EH (cell line): ENCODE measurements at regions not wholly inside any gene's neighbourhood (a gene's known extent, or its start where the extent isn't known, plus 50 kb on each side); places are given as distances from the start of the nearest gene placed in this dataset.
"Not testable (repeated sequence)": the region's sequence is repeated elsewhere in the genome, so short reads cannot be mapped to it uniquely, and the experiment has no call there.

Experiments used
- DNase-seq: peaks from one replicate; pipeline ENCODE4 v3.0.0-alpha.2; 2015; ENCODE audit warnings: low read depth

- DNase-seq: no peak
Observed at GRCh38 chr3:63719796-63720445, 67.4 kb downstream of the SNTN start.

DNA sequence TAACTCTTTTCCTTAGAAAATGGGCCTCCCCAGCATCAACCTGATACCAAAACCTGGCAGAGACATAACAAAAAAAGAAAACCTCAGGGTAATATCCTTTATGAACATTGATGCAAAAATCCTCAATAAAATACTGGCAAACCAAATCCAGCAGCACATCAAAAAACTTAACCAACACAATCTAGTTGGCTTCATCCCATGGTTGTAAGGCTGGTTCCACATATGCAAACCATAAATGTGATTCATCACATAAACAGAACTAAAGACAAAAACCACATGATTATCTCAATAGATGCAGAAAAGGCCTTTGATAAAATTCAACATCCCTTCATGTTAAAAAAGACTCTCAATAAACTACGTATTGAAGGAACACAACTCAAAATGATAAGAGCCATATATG is 68.5 kb downstream of the SNTN start:
- peak; percentile 54 for DNase-seq

- DNase-seq: peak; percentile 88
Observed at GRCh38 chr3:63724987-63725386, 72.5 kb downstream of the SNTN start.

GRCh38 chr3:63726656-63727055 is 74.2 kb downstream of the SNTN start:
- DNase-seq: no peak

DNA sequence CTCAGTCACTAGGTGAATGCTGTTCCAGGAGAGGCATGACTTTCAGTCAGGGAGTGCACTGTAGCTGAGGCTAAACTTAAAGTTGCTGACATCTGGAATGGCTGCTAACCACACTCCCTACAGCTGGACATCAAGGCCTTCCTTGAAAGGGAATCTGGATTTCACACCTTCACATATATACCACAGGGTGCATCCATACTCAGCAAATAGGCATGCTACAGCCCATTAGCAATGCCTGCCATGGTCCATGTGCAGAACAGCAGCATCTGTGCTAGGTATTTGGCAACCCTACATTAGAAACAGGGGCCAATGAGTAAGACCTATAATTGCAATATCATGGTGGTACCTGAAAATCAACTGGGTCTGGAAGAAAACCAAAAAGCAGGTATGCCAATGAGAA is 74.8 kb downstream of the SNTN start:
- no peak for DNase-seq

DNA sequence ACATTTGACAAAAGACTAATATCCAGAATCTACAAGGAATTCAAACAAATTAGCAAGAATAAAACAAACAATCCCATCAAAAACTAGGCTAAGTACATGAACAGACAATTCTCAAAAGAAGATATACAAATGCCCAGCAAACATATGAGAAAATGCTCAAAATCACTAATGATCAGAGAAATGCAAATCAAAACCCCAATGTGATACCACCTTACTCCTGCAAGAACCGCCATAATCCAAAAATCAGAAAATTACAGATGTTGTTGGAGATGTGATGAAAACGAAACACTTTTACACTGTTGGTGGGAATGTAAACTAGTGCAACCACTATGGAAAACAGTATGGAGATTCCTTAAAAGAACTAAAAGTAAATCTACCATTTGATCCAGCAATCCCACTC is 79.4 kb downstream of the SNTN start:
- DNase-seq: no peak

DNA sequence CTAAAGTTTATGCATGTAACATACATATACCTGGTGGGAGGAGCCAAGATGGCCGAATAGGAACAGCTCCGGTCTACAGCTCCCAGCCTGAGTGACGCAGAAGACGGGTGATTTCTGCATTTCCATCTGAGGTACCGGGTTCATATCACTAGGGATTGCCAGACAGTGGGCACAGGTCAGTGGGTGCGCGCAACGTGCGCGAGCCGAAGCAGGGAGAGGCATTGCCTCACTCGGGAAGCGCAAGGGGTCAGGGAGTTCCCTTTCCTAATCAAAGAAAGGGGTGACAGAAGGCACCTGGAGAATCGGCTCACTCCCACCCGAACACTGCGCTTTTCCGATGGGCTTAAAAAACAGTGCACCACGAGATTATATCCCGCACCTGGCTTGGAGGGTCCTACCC is 80.8 kb downstream of the SNTN start:
- not testable (repeated sequence) for DNase-seq

GRCh38 chr3:63734632-63735031 is 82.2 kb downstream of the SNTN start:
- DNase-seq: not testable (repeated sequence)

GRCh38 chr3:63736757-63737156 is 82.3 kb upstream of the C3orf49 start:
- DNase-seq: not testable (repeated sequence)

DNA sequence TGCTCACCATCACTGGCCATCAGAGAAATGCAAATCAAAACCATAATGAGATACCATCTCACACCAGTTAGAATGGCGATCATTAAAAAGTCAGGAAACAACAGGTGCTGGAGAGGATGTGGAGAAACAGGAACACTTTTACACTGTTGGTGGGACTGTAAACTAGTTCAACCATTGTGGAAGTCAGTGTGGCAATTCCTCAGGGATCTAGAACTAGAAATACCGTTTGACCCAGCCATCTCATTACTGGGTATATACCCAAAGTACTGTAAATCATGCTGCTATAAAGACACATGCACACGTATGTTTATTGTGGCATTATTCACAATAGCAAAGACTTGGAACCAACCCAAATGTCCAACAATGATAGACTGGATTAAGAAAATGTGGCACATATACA is 80.5 kb upstream of the C3orf49 start:
- not testable (repeated sequence) for DNase-seq

GRCh38 chr3:63739474-63739873 is 79.6 kb upstream of the C3orf49 start:
- no peak for DNase-seq

DNA sequence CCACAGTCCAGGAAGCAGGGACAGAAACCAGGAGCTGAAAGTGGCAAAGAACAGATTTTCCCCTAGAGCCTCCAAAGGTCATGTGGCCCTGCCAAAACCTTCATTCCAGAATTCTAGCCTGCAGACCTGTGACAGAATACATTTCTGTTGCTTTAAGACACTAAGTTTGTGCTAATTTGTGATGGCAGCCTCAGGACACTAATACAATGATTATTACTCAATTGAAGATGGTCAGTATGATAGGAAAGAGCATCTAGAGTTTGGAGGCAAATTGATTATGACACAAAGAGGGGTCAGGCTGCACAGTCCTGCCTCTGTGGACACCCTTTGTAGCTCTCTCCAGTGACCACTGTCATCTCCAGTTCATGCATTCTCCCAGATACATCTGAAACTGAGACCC is 79.0 kb upstream of the C3orf49 start:
- DNase-seq: no peak

DNA sequence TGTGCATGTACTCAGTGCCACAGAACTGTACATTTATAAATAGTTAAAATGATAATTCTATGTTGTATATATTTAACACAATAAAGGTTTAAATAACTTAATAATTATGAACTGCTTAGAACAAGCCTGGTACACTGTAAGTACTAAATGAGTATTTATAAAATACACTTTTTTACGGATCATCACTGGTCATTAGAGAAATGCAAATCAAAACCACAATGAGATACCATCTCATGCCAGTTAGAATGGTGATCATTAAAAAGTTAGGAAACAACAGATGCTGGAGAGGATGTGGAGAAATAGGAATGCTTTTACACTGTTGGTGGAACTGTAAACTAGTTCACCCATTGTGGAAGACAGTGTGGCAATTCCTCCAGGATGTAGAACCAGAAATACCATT is 74.4 kb upstream of the C3orf49 start:
- DNase-seq: not testable (repeated sequence)

DNA sequence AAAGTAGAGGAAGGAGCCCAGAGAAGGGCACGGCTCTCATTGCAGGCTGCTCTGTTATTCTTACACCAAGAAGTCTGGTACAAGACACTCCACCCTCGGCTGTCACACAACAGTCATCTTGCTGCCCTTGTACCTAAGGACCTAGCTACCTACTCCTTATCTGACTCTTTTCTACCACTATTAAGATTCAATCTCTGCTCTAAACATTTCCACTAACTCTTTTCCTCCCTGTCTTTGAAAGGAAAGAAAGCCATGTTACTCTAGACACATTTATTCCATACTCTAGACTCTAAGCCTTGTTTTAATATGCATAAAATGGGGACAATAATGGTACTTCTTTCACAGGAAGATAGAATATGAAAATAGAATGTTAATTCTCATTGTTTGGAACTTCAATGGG is 73.3 kb upstream of the C3orf49 start:
- DNase-seq: no peak

DNA sequence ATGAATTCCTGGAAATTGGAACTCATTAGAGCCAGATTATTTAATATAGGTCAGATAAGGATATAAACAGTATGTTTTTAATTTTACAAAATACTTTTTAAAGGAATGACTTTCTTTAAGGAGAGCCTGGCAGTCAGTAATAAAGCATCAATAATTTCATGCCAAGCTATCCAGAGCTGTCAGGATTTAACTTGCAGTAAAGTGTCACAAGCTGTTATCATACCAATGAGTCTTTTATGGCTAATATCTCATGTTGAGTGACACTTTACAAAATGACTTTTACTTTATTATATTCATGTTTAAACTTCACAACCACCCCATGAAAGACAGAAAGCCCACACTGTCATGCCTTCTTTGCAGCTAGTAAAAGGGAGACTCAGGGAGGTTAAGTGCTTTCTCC is 72.9 kb upstream of the C3orf49 start:
- DNase-seq: no peak

DNA sequence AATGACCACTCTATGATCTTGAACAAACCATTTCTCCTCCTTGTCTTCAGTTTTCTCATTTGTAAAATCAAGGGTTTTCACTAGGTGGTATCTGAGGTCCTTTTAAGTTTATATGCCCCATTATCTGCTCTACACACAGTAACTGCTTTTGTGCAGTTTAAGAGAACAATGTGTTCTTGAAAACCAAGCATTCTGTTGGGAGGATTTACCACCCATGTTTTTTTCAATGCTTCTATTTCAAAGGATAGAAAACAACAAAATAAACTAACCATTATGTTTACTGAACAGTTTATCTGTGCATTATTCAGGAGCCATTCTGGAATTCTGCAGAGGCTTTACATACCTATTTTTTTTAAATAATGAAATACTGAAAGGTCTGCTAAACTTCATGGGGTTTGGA is 67.6 kb upstream of the C3orf49 start:
- no peak for DNase-seq

DNA sequence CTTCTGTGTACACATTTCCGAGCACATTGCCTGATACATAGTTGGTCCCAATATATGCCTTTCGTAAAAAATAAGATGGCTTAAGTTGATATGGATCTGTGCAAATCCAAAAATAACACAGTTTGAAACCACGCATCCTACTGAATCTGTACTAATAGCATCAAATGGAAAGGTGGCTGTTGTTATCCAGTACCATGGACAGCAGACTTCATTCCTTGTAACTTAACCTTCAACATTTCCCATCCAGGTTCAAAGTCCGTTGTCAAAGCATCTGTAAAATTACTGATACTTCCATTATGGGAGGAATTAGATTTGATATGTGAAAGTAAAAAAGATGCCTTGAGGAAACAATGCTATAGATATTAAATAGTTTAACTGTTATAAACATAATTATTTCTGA is 65.5 kb upstream of the C3orf49 start:
- peak; percentile 48 for DNase-seq

- DNase-seq: no peak
Observed at GRCh38 chr3:63753995-63754394, 65.1 kb upstream of the C3orf49 start.

- peak; percentile 81 for DNase-seq
Observed at GRCh38 chr3:63762180-63762579, 56.9 kb upstream of the C3orf49 start.

DNA sequence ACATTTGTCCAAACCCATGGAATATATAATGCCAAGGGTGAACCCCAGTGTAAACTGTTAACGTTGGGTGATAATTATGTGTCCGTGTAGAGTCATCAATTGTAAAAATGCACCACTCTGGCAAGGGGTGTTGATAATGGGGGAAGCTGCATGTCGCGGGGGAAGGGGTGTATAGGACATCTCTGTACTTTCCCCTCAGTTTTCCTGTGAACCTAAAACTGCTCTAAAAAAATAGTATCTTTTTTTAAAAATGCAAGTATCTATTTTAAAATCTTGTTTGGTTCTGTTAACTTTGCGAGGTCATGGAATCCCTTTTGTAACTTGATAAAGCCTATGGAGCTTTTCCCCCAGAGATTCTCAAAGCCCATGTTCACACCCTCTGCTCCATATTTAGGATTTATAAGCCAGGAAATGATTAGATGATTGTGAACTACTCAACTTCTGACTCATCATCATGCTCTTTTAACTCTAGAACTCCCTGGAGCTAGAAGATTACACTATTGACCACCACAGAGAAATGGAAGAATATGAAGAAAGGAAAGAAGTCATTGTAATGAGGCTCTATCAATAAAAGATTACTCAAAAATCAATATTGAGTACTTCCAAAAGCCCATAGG is 56.1 kb upstream of the C3orf49 start:
- peak; percentile 68 for DNase-seq

- DNase-seq: no peak
Observed at GRCh38 chr3:63764511-63764910, 54.6 kb upstream of the C3orf49 start.

DNA sequence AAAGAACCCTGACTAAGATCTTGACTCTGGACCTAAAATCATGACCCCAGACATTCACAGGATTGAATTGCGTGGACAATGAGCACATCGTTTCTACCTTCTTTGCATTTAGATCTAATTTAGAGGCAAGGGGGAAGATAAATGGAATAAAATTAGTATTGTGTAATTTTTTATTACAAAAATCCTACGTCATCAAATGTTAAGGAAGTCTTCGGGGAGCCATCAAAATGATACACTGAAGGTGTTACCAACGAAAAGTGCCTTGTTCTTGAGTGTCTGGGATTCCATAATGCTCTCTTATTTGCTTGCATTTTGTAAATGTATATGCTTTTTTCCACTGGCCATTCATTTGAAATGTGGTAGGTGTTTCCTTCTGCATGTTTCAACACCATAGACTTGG is 52.8 kb upstream of the C3orf49 start:
- no peak for DNase-seq

- no peak for DNase-seq
Observed at GRCh38 chr3:63768386-63768785, 50.7 kb upstream of the C3orf49 start.

DNA sequence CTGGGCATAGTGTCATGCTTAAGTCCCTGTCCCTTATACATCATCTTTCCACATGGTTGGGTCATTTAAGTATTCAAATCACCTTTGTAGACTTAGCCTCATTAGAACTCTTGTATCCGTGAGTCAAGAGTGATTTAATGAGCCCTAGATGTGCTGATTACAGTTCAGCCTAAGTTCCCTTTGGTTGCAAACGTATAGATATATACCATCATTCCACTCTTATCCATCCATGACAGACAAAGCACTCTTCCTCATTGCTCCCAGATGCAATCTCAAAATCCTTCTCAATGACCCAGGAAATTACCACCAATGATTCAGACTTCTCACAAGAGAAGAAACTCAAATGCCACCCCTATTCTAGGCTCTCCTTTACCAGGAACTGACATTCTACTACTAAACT is 50.2 kb upstream of the C3orf49 start:
- no peak for DNase-seq
